Neural progenitor cell (in vitro differentiated cells): ENCODE measurements at regions not wholly inside any gene's neighbourhood (a gene's known extent, or its start where the extent isn't known, plus 50 kb on each side); places are given as distances from the start of the nearest gene placed in this dataset.

Experiments used
- DNase-seq: peaks from one replicate; pipeline ENCODE4 v3.0.0-alpha.2; 2016; ENCODE audit warnings: low spot score
- H2AFZ ChIP-seq: fragments of 200-600 bp; sonication (generic); replicated peaks from 2 replicates; pipeline ENCODE4 v1.6.1; 2016; ENCODE audit warnings: antibody characterized with exemption
- H3F3A ChIP-seq: fragments of 200-600 bp; sonication (generic); 2 replicates; pipeline ENCODE4 v1.6.1; 2016; ENCODE audit warnings: antibody characterized with exemption, low read depth
- H3K27ac ChIP-seq: fragments of 200-600 bp; sonication (generic); 2 replicates; pipeline ENCODE4 v1.5.1; 2016; ENCODE audit warnings: mild to moderate bottlenecking
- H3K27me3 ChIP-seq: fragments of 200-600 bp; sonication (generic); 2 replicates; pipeline ENCODE4 v1.6.1; 2016; ENCODE audit warnings: mild to moderate bottlenecking, moderate library complexity
- H3K36me3 ChIP-seq: fragments of 200-600 bp; sonication (generic); 2 replicates; pipeline ENCODE4 v1.5.1; 2016
- H3K4me1 ChIP-seq: fragments of 200-600 bp; sonication (generic); 2 replicates; pipeline ENCODE4 v1.6.1; 2016; ENCODE audit warnings: mixed run types
- H3K4me2 ChIP-seq: fragments of 200-600 bp; sonication (generic); 2 replicates; pipeline ENCODE4 v1.6.1; 2016
- H3K4me3 ChIP-seq: fragments of 200-600 bp; sonication (generic); 2 replicates; pipeline ENCODE4 v1.5.1; 2016
- H3K79me2 ChIP-seq: fragments of 200-600 bp; sonication (generic); 2 replicates; pipeline ENCODE4 v1.6.1; 2016; ENCODE audit warnings: low read depth
- H3K9ac ChIP-seq: fragments of 200-600 bp; sonication (generic); 2 replicates; pipeline ENCODE4 v1.6.1; 2016
- H3K9me3 ChIP-seq: fragments of 200-600 bp; sonication (generic); 2 replicates; pipeline ENCODE4 v1.5.1; 2016; ENCODE audit warnings: low read depth
- H4K20me1 ChIP-seq: fragments of 200-600 bp; sonication (generic); 2 replicates; pipeline ENCODE4 v1.6.1; 2016; ENCODE audit warnings: low read depth
- H3K27ac Mint-ChIP-seq: 3 replicates; pipeline ENCODE4 v1.8.0; 2021; ENCODE audit warnings: mixed read lengths
- H3K27me3 Mint-ChIP-seq: 2 replicates; pipeline ENCODE4 v1.8.0; 2022; ENCODE audit warnings: low read depth, mild to moderate bottlenecking, inconsistent platforms, moderate library complexity, mixed read lengths; ENCODE audit not compliant: insufficient read depth
- H3K36me3 Mint-ChIP-seq: 3 replicates; pipeline ENCODE4 v1.8.0; 2021; ENCODE audit warnings: mixed read lengths
- H3K4me1 Mint-ChIP-seq: 3 replicates; pipeline ENCODE4 v1.8.0; 2021; ENCODE audit warnings: mixed read lengths
- H3K4me3 Mint-ChIP-seq: 3 replicates; pipeline ENCODE4 v1.8.0; 2021; ENCODE audit warnings: mild to moderate bottlenecking, moderate library complexity, mixed read lengths
- H3K9me3 Mint-ChIP-seq: 3 replicates; pipeline ENCODE4 v1.8.0; 2020; ENCODE audit warnings: mixed read lengths
- EZH2 ChIP-seq: fragments of 200-600 bp; sonication (generic); IDR thresholded peaks from 2 replicates; pipeline ENCODE4 v1.6.1; 2017; ENCODE audit warnings: antibody characterized with exemption, mild to moderate bottlenecking, moderate library complexity
- EZH2phosphoT487 ChIP-seq: fragments of 200-600 bp; sonication (generic); IDR thresholded peaks from 2 replicates; pipeline ENCODE4 v1.6.1; 2017; ENCODE audit warnings: antibody characterized with exemption
- TF ChIP-seq, protein P1 (sequence below): fragments of 200-600 bp; sonication (generic); IDR thresholded peaks from 2 replicates; pipeline ENCODE4 v1.5.1; 2017; ENCODE audit warnings: antibody characterized with exemption, mild to moderate bottlenecking

DNA sequence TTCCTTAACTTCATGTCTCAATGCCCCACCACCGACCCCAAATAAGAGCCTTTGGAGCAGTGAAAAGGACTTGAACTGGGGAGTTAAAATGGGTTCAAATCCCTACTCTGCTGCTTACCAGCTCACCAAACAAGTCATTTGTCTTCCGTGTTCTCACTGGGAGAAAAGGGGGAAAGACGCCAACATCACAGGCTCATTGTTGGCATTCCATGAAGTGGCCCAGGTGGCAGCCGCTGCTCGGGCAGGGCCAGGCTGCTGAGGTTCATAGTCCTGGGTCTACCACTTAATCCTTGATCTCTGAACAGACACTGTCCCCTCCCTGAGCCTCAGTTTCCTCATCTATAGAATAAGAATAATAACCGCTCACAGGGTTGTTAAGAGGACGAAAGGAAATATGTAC is 103.0 kb downstream of the APOB start:
- Histone ChIP-seq H3K4me2 (no peak overlapping the region), H3K9me3 (no peaks in the 10 kb centered on the region), H3K9ac (no peak overlapping the region), H3K27ac (no peak overlapping the region), H3F3A (no peaks in the 10 kb centered on the region), H3K27me3 (peaks cover 10% of the 10 kb centered on the region), H3K79me2 (no peaks in the 10 kb centered on the region), H3K4me1 (no peaks in the 10 kb centered on the region), H3K4me3 (no peak overlapping the region), H3K36me3 (no peaks in the 10 kb centered on the region), H4K20me1 (no peaks in the 10 kb centered on the region), H2AFZ (no peak overlapping the region)
- Mint-ChIP-seq H3K4me3 (no peak overlapping the region), H3K36me3 (no peaks in the 10 kb centered on the region), H3K9me3 (no peaks in the 10 kb centered on the region), H3K27ac (no peak overlapping the region), H3K4me1 (no peaks in the 10 kb centered on the region), H3K27me3 (peaks cover 19% of the 10 kb centered on the region)
- no peak for DNase-seq
- TF ChIP-seq, protein P1, sequence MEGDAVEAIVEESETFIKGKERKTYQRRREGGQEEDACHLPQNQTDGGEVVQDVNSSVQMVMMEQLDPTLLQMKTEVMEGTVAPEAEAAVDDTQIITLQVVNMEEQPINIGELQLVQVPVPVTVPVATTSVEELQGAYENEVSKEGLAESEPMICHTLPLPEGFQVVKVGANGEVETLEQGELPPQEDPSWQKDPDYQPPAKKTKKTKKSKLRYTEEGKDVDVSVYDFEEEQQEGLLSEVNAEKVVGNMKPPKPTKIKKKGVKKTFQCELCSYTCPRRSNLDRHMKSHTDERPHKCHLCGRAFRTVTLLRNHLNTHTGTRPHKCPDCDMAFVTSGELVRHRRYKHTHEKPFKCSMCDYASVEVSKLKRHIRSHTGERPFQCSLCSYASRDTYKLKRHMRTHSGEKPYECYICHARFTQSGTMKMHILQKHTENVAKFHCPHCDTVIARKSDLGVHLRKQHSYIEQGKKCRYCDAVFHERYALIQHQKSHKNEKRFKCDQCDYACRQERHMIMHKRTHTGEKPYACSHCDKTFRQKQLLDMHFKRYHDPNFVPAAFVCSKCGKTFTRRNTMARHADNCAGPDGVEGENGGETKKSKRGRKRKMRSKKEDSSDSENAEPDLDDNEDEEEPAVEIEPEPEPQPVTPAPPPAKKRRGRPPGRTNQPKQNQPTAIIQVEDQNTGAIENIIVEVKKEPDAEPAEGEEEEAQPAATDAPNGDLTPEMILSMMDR = no peak
- TF ChIP-seq EZH2 (no peak), EZH2phosphoT487 (no peak)

GRCh38 chr2:20939931-20940795 is 103.7 kb downstream of the APOB start:
- H3K4me2 ChIP-seq = no peak overlapping the region
- H3K4me1 Mint-ChIP-seq = no peaks in the 10 kb centered on the region
- no peak for TF ChIP-seq EZH2phosphoT487
- TF ChIP-seq, protein P1 = no peak
- no peak for TF ChIP-seq EZH2
- no peak overlapping the region for H2AFZ ChIP-seq
- H4K20me1 ChIP-seq = no peaks in the 10 kb centered on the region
- H3K36me3 ChIP-seq = no peaks in the 10 kb centered on the region
- no peaks in the 10 kb centered on the region for H3F3A ChIP-seq
- H3K9me3 ChIP-seq = no peaks in the 10 kb centered on the region
- H3K9me3 Mint-ChIP-seq = no peaks in the 10 kb centered on the region
- peaks cover 19% of the 10 kb centered on the region for H3K27me3 Mint-ChIP-seq
- H3K9ac ChIP-seq = no peak overlapping the region
- no peaks in the 10 kb centered on the region for H3K79me2 ChIP-seq
- H3K4me3 ChIP-seq = no peak overlapping the region
- no peak for DNase-seq
- no peaks in the 10 kb centered on the region for H3K4me1 ChIP-seq
- no peaks in the 10 kb centered on the region for H3K36me3 Mint-ChIP-seq
- H3K27ac ChIP-seq = no peak overlapping the region
- no peak overlapping the region for H3K27ac Mint-ChIP-seq
- no peak overlapping the region for H3K4me3 Mint-ChIP-seq
- peaks cover 10% of the 10 kb centered on the region for H3K27me3 ChIP-seq

- Histone ChIP-seq H3F3A (no peaks in the 10 kb centered on the region), H4K20me1 (no peaks in the 10 kb centered on the region), H3K9ac (no peak overlapping the region), H3K4me2 (no peak overlapping the region), H2AFZ (no peak overlapping the region), H3K27ac (no peak overlapping the region), H3K9me3 (no peaks in the 10 kb centered on the region), H3K4me3 (no peak overlapping the region), H3K4me1 (no peaks in the 10 kb centered on the region), H3K79me2 (no peaks in the 10 kb centered on the region), H3K36me3 (no peaks in the 10 kb centered on the region), H3K27me3 (peaks cover 10% of the 10 kb centered on the region)
- Mint-ChIP-seq H3K27me3 (peaks cover 21% of the 10 kb centered on the region), H3K27ac (no peak overlapping the region), H3K4me1 (peaks cover 2% of the 10 kb centered on the region), H3K9me3 (no peaks in the 10 kb centered on the region), H3K36me3 (no peaks in the 10 kb centered on the region), H3K4me3 (no peak overlapping the region)
- DNase-seq = no peak
- TF ChIP-seq, protein P1 = no peak
- TF ChIP-seq EZH2phosphoT487 (no peak), EZH2 (no peak)
Measured at GRCh38 chr2:20937353-20937752, 106.5 kb downstream of the APOB start.
